GM12878 (cell line): ENCODE measurements at regions not wholly inside any gene's neighbourhood (a gene's known extent, or its start where the extent isn't known, plus 50 kb on each side); places are given as distances from the start of the nearest gene placed in this dataset.

Experiments
- ATAC-seq: fragments of 200-7000 bp; cut with Tn5 transposase; 3 replicates; pipeline ENCODE4 v1.9.1; 2020; ENCODE audit warnings: mild to moderate bottlenecking, moderate library complexity
- BruUV-seq: library from RNA; stranded (reverse); fragments of 400-500 nt; replicated peaks from 2 replicates; lab custom pipeline; 2021; lab: Mats Ljungman, UMichigan
- CTCF ChIA-PET: fragments of 300-600 bp; sonication (Branson Sonifier 250); formaldehyde crosslinking; extraction: SDS; loops from one replicate; lab custom pipeline; 2021; ENCODE audit warnings: inconsistent platforms; lab: Yijun Ruan, JAX
- POLR2A ChIA-PET: fragments of 350-600 bp; formaldehyde crosslinking; extraction: SDS; loops from one replicate; lab custom pipeline; 2021; ENCODE audit warnings: inconsistent platforms; lab: Charles Lee
- RAD21 ChIA-PET: fragments of 300-600 bp; sonication (Branson Sonifier 250); formaldehyde crosslinking; loops from one replicate; lab custom pipeline; 2023; ENCODE audit warnings: antibody characterized with exemption; ENCODE audit not compliant: unreplicated experiment; lab: Charles Lee
- SMC1A ChIA-PET: fragments of 300-600 bp; sonication (Branson Sonifier 250); formaldehyde crosslinking; loops from one replicate; lab custom pipeline; 2023; ENCODE audit not compliant: unreplicated experiment, uncharacterized antibody; lab: Charles Lee
- DNase-seq: peaks from one replicate; pipeline ENCODE4 v3.0.0-alpha.2; 2011; ENCODE audit warnings: low read depth, low spot score
- FAIRE-seq: peaks from 3 replicates; lab custom pipeline; 2011; peaks lifted over from hg19 to GRCh38; lab: Jason Lieb, UNC
- H2AFZ ChIP-seq: 2 replicates; pipeline ENCODE4 v1.6.0; 2011; ENCODE audit warnings: low read depth, low read length, control low read depth; ENCODE audit not compliant: control insufficient read depth
- H3K27ac ChIP-seq: 2 replicates; pipeline ENCODE4 v1.5.1; 2011; ENCODE audit warnings: control low read depth; ENCODE audit not compliant: control insufficient read depth, insufficient read depth
- H3K27me3 ChIP-seq, 2 experiments: replicated peaks in 1 of 2; 2 replicates each; pipeline versions ENCODE4 v1.6.0 to v1.6.1; 2011; ENCODE audit warnings: low read length in 1 of 2; ENCODE audit not compliant: control insufficient read depth in 2 of 2, insufficient read depth in 2 of 2
- H3K36me3 ChIP-seq, 2 experiments: 2 replicates each; pipeline ENCODE4 v1.5.1; 2011; ENCODE audit warnings: low read length in 1 of 2; ENCODE audit not compliant: control insufficient read depth in 2 of 2, insufficient read depth in 2 of 2
- H3K4me1 ChIP-seq: 2 replicates; pipeline ENCODE4 v1.6.1; 2011; ENCODE audit warnings: mild to moderate bottlenecking, low read length, moderate library complexity, mixed read lengths; ENCODE audit not compliant: control insufficient read depth, insufficient read depth
- H3K4me2 ChIP-seq: 2 replicates; pipeline ENCODE4 v1.6.0; 2011; ENCODE audit warnings: control low read depth; ENCODE audit not compliant: control insufficient read depth, insufficient read depth
- H3K4me3 ChIP-seq: fragments of 200-600 bp; sonication (generic); 2 replicates; pipeline ENCODE4 v1.5.1; 2016
- H3K79me2 ChIP-seq: 2 replicates; pipeline ENCODE4 v1.6.0; 2011; ENCODE audit warnings: low read length; ENCODE audit not compliant: control insufficient read depth, insufficient read depth
- H3K9ac ChIP-seq: 2 replicates; pipeline ENCODE4 v1.8.0; 2011; ENCODE audit warnings: low read length, control low read depth, mixed read lengths; ENCODE audit not compliant: control insufficient read depth, insufficient read depth
- H3K9me3 ChIP-seq: replicated peaks from 3 replicates; pipeline ENCODE4 v1.5.1; 2011; ENCODE audit warnings: mild to moderate bottlenecking, low read length; ENCODE audit not compliant: control insufficient read depth, insufficient read depth
- H4K20me1 ChIP-seq: 2 replicates; pipeline ENCODE4 v1.6.0; 2011; ENCODE audit not compliant: control insufficient read depth, insufficient read depth
- EED ChIP-seq: sonication (generic); IDR thresholded peaks from 2 replicates; pipeline ENCODE4 v1.6.1; 2016; ENCODE audit warnings: antibody characterized with exemption, low read depth
- ETV6 ChIP-seq, 2 experiments: fragments of 450-650 bp in 1 of 2; IDR thresholded peaks in 1 of 2; conservative IDR thresholded peaks in 1 of 2; 2 replicates each; pipeline ENCODE4 v1.6.1; 2014; ENCODE audit warnings: antibody characterized with exemption in 1 of 2, borderline replicate concordance in 1 of 2, low read depth in 1 of 2, mild to moderate bottlenecking in 1 of 2, moderate library complexity in 1 of 2
- NR2C1 ChIP-seq: fragments of 450-650 bp; IDR thresholded peaks from 2 replicates; pipeline ENCODE4 v1.6.1; 2017; ENCODE audit warnings: antibody characterized with exemption, mild to moderate bottlenecking, moderate library complexity
- RAD51 ChIP-seq: fragments of 450-650 bp; IDR thresholded peaks from 2 replicates; pipeline ENCODE4 v1.6.1; 2016; ENCODE audit warnings: moderate library complexity, mild to moderate bottlenecking, inconsistent platforms
- REST ChIP-seq: IDR thresholded peaks from 2 replicates; pipeline ENCODE4 v1.6.1; 2012; ENCODE audit warnings: mild to moderate bottlenecking, low read depth, low read length
- SREBF2 ChIP-seq: IDR thresholded peaks from 2 replicates; pipeline ENCODE4 v1.6.1; 2012; ENCODE audit warnings: mild to moderate bottlenecking, low read length
- USF1 ChIP-seq: IDR thresholded peaks from 2 replicates; pipeline ENCODE4 v1.6.1; 2011; ENCODE audit warnings: borderline replicate concordance, low read depth, mild to moderate bottlenecking, moderate library complexity, mixed read lengths, low read length; ENCODE audit not compliant: insufficient read depth; ENCODE audit errors: extremely low read length
- YY1 ChIP-seq: IDR thresholded peaks from 2 replicates; pipeline ENCODE4 v1.6.1; 2011; ENCODE audit warnings: low read depth, mild to moderate bottlenecking, low read length
- ZNF592 ChIP-seq: fragments of 450-650 bp; IDR thresholded peaks from 2 replicates; pipeline ENCODE4 v1.6.1; 2017; ENCODE audit warnings: mild to moderate bottlenecking, moderate library complexity
- WGBS: methylation state at CpG from one replicate; pipeline ENCODE4 v1.1.6; 2016; ENCODE audit warnings: low lambda C conversion rate; ENCODE audit not compliant: insufficient replicate concordance, insufficient coverage; ENCODE audit errors: missing lambda C conversion rate; 5-methylcytosine and 5-hydroxymethylcytosine counted together
- in situ Hi-C: fragments of 300-500 bp; cut with MboI; formaldehyde crosslinking; loops from 9 replicates; pipeline ENCODE4 v1.14.3; 2018; ENCODE audit warnings: mixed read lengths
- intact Hi-C: fragments of 100-400 bp; cut with micrococcal nuclease; formaldehyde crosslinking; loops from one replicate; pipeline ENCODE4 v1.14.2; 2022; ENCODE audit not compliant: unreplicated experiment
- TF ChIP-seq, protein P1 (sequence below): fragments of 450-650 bp; formaldehyde crosslinking; IDR thresholded peaks from 2 replicates; pipeline ENCODE4 v1.4.0; 2020; ENCODE audit warnings: mild to moderate bottlenecking, moderate library complexity

- Histone ChIP-seq H4K20me1 (no peaks in the 10 kb centered on the region), H3K4me3 (no peak overlapping the region)
- no peak for FAIRE-seq
- WGBS, result 5% methylated on average over 2 of the region's 2 CpGs
- no peak for ATAC-seq
- no peak for TF ChIP-seq ETV6 (conservative IDR thresholded peaks at IDR 0.05 in 1 of 2, IDR thresholded peaks at IDR 0.05 in 1 of 2; ENCODE audit: borderline replicate concordance in 1 of 2, low read depth in 1 of 2)
- TF ChIP-seq USF1, result no peak
- no peak for TF ChIP-seq SREBF2
- TF ChIP-seq, protein P1, sequence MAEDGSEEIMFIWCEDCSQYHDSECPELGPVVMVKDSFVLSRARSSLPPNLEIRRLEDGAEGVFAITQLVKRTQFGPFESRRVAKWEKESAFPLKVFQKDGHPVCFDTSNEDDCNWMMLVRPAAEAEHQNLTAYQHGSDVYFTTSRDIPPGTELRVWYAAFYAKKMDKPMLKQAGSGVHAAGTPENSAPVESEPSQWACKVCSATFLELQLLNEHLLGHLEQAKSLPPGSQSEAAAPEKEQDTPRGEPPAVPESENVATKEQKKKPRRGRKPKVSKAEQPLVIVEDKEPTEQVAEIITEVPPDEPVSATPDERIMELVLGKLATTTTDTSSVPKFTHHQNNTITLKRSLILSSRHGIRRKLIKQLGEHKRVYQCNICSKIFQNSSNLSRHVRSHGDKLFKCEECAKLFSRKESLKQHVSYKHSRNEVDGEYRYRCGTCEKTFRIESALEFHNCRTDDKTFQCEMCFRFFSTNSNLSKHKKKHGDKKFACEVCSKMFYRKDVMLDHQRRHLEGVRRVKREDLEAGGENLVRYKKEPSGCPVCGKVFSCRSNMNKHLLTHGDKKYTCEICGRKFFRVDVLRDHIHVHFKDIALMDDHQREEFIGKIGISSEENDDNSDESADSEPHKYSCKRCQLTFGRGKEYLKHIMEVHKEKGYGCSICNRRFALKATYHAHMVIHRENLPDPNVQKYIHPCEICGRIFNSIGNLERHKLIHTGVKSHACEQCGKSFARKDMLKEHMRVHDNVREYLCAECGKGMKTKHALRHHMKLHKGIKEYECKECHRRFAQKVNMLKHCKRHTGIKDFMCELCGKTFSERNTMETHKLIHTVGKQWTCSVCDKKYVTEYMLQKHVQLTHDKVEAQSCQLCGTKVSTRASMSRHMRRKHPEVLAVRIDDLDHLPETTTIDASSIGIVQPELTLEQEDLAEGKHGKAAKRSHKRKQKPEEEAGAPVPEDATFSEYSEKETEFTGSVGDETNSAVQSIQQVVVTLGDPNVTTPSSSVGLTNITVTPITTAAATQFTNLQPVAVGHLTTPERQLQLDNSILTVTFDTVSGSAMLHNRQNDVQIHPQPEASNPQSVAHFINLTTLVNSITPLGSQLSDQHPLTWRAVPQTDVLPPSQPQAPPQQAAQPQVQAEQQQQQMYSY (CRISPR knock-in tag), result no peak
- no peak for TF ChIP-seq YY1
- no peak for TF ChIP-seq REST
- TF ChIP-seq NR2C1, result no peak
- TF ChIP-seq ZNF592, result no peak
- no peak for TF ChIP-seq RAD51
- no peak for TF ChIP-seq EED
- TF ChIP-seq, all 136 proteins: peak for 0
- H3K9ac ChIP-seq, result no peak overlapping the region
- no peaks in the 10 kb centered on the region for H3K9me3 ChIP-seq
- H3K4me1 ChIP-seq, result no peaks in the 10 kb centered on the region
- intact Hi-C loops, result loop anchor here (5.0 kb wide), 1 partner anchor 373 kb away; no protein-coding TSS in a partner anchor
- no TSS peak for BruUV-seq
- ChIA-PET SMC1A (no interaction called here), CTCF (no interaction called here), POLR2A (no interaction called here), RAD21 (no interaction called here)
- in situ Hi-C loops, result no loop called here
- no peaks in the 10 kb centered on the region for H3K36me3 ChIP-seq
- H3K27me3 ChIP-seq, result no peaks in the 10 kb centered on the region
- H3K4me2 ChIP-seq, result no peak overlapping the region
- no peak overlapping the region for H2AFZ ChIP-seq
- H3K27ac ChIP-seq, result no peak overlapping the region
- DNase-seq, result no peak
- H3K79me2 ChIP-seq, result no peaks in the 10 kb centered on the region
These were observed 196.8 kb upstream of the FAT1 start for GRCh38 chr4:186920483-186920882.
